Liver (tissue), 7 donors: ENCODE measurements at regions not wholly inside any gene's neighbourhood (a gene's known extent, or its start where the extent isn't known, plus 50 kb on each side); places are given as distances from the start of the nearest gene placed in this dataset.

Experiments used
- DNase-seq: peaks from one replicate; pipeline ENCODE4 v3.0.0-alpha.2; 2017; ENCODE audit warnings: low spot score
- H3K27ac ChIP-seq, 2 donors: one replicate each; pipeline ENCODE4 v1.7.0; 2013; ENCODE audit warnings: inconsistent platforms in 2 of 2, low read length in 2 of 2, control low read depth in 1 of 2, low read depth in 1 of 2, mild to moderate bottlenecking in 1 of 2
- H3K27me3 ChIP-seq, 4 donors: one replicate each; pipeline versions ENCODE4 v1.6.1 to v1.7.0; 2013; ENCODE audit warnings: low read length in 3 of 4, inconsistent platforms in 1 of 4, mild to moderate bottlenecking in 1 of 4, moderate library complexity in 1 of 4; ENCODE audit not compliant: control insufficient read depth in 4 of 4, insufficient read depth in 4 of 4
- H3K36me3 ChIP-seq, 4 donors: one replicate each; pipeline versions ENCODE4 v1.6.1 to v1.7.0; 2013; ENCODE audit warnings: low read length in 3 of 4, mild to moderate bottlenecking in 3 of 4, low read depth in 1 of 4, moderate library complexity in 1 of 4; ENCODE audit not compliant: control insufficient read depth in 4 of 4, insufficient read depth in 3 of 4
- H3K4me1 ChIP-seq, 4 donors: one replicate each; pipeline versions ENCODE4 v1.6.1 to v1.7.0; 2013; ENCODE audit warnings: low read length in 3 of 4, mild to moderate bottlenecking in 3 of 4, moderate library complexity in 1 of 4; ENCODE audit not compliant: control insufficient read depth in 4 of 4, insufficient read depth in 4 of 4
- H3K4me3 ChIP-seq, 3 donors: one replicate each; pipeline versions ENCODE4 v1.6.1 to v1.7.0; 2013; ENCODE audit warnings: low read length in 3 of 3, control low read depth in 1 of 3, low read depth in 1 of 3, mild to moderate bottlenecking in 1 of 3
- H3K9ac ChIP-seq, 2 donors: one replicate each; pipeline ENCODE4 v1.7.0; 2013; ENCODE audit warnings: low read length in 2 of 2, mild to moderate bottlenecking in 2 of 2, moderate library complexity in 2 of 2, control low read depth in 1 of 2, low read depth in 1 of 2
- H3K9me3 ChIP-seq, 4 donors: one replicate each; pipeline versions ENCODE4 v1.6.1 to v1.7.0; 2013; ENCODE audit warnings: low read length in 3 of 4; ENCODE audit not compliant: control insufficient read depth in 4 of 4
- ATF3 ChIP-seq: IDR thresholded peaks from 2 replicates; pipeline ENCODE4 v1.6.1; 2016; ENCODE audit warnings: antibody characterized with exemption
- EGR1 ChIP-seq, 2 donors: IDR thresholded peaks; 2 replicates each; pipeline ENCODE4 v1.6.1; 2016 to 2018; ENCODE audit warnings: antibody characterized with exemption in 2 of 2, low read depth in 2 of 2
- FOXA1 ChIP-seq: IDR thresholded peaks from 2 replicates; pipeline ENCODE4 v1.6.1; 2016; ENCODE audit warnings: antibody characterized with exemption
- FOXA2 ChIP-seq: IDR thresholded peaks from 2 replicates; pipeline ENCODE4 v1.6.1; 2016; ENCODE audit warnings: antibody characterized with exemption
- GABPA ChIP-seq, 2 donors: IDR thresholded peaks in 1 of 2; conservative IDR thresholded peaks in 1 of 2; 2 replicates each; pipeline ENCODE4 v1.6.1; 2016; ENCODE audit warnings: antibody characterized with exemption in 2 of 2, mild to moderate bottlenecking in 1 of 2, moderate library complexity in 1 of 2
- HNF4A ChIP-seq, 2 donors: conservative IDR thresholded peaks; 2 replicates each; pipeline ENCODE4 v1.6.1; 2016; ENCODE audit warnings: antibody characterized with exemption in 2 of 2, mild to moderate bottlenecking in 2 of 2
- HNF4G ChIP-seq: IDR thresholded peaks from 2 replicates; pipeline ENCODE4 v1.6.1; 2016; ENCODE audit warnings: antibody characterized with exemption
- JUND ChIP-seq, 2 donors: IDR thresholded peaks; 2 replicates each; pipeline ENCODE4 v1.6.1; 2016; ENCODE audit warnings: antibody characterized with exemption in 2 of 2
- MAX ChIP-seq: IDR thresholded peaks from 2 replicates; pipeline ENCODE4 v1.6.1; 2016; ENCODE audit warnings: antibody characterized with exemption
- NR2F2 ChIP-seq: IDR thresholded peaks from 2 replicates; pipeline ENCODE4 v1.6.1; 2016; ENCODE audit warnings: antibody characterized with exemption
- RAD21 ChIP-seq, 2 donors: IDR thresholded peaks; 2 replicates each; pipeline ENCODE4 v1.6.1; 2016; ENCODE audit warnings: antibody characterized with exemption in 2 of 2, mild to moderate bottlenecking in 2 of 2
- REST ChIP-seq: IDR thresholded peaks from 2 replicates; pipeline ENCODE4 v1.6.1; 2016; ENCODE audit warnings: antibody characterized with exemption, mild to moderate bottlenecking
- RXRA ChIP-seq, 2 donors: IDR thresholded peaks; 2 replicates each; pipeline ENCODE4 v1.6.1; 2017 to 2018; ENCODE audit warnings: antibody characterized with exemption in 2 of 2, mild to moderate bottlenecking in 1 of 2
- SP1 ChIP-seq: IDR thresholded peaks from 2 replicates; pipeline ENCODE4 v1.6.1; 2018; ENCODE audit warnings: antibody characterized with exemption, mild to moderate bottlenecking
- TAF1 ChIP-seq: conservative IDR thresholded peaks from 2 replicates; pipeline ENCODE4 v1.6.1; 2016; ENCODE audit warnings: antibody characterized with exemption, mild to moderate bottlenecking
- YY1 ChIP-seq: IDR thresholded peaks from 2 replicates; pipeline ENCODE4 v1.6.1; 2016; ENCODE audit warnings: antibody characterized with exemption, mild to moderate bottlenecking
- ZBTB33 ChIP-seq: IDR thresholded peaks from 2 replicates; pipeline ENCODE4 v1.6.1; 2016; ENCODE audit warnings: antibody characterized with exemption
- WGBS: extraction: QIAGEN DNeasy Blood & Tissue Kit; methylation state at CpG from one replicate; pipeline ENCODE4 v1.1.7; 2013; 5-methylcytosine and 5-hydroxymethylcytosine counted together
- donor health status: healthy.
- donor health status: healthy.
- donor health status: healthy.
- donor health status: healthy.

GRCh38 chr1:162970021-162970420 lies 99.1 kb upstream of the RGS4 start:
- no peak overlapping the region for H3K9ac ChIP-seq
- peaks cover 0 to 11% (median under 1%) of the 10 kb centered on the region in 4 donors for H3K27me3 ChIP-seq
- H3K9me3 ChIP-seq, result no peaks in the 10 kb centered on the region
- no peak for DNase-seq
- no peak overlapping the region for H3K4me3 ChIP-seq
- no peak overlapping the region for H3K27ac ChIP-seq
- no peaks in the 10 kb centered on the region for H3K36me3 ChIP-seq
- 63% methylated on average over 3 of the region's 3 CpGs for WGBS
- no peaks in the 10 kb centered on the region for H3K4me1 ChIP-seq
- TF ChIP-seq EGR1 (IDR thresholded peaks at IDR 0.05; ENCODE audit: low read depth in 2 of 2) (no peak), SP1 (no peak), NR2F2 (peak; percentile 57), RXRA (IDR thresholded peaks at IDR 0.05) (peak in 1 of 2 donors; percentile 10), REST (no peak), RAD21 (IDR thresholded peaks at IDR 0.05) (no peak), GABPA (IDR thresholded peaks at IDR 0.05 in 1 of 2, conservative IDR thresholded peaks at IDR 0.05 in 1 of 2) (no peak)

GRCh38 chr1:162966613-162967012 lies 102.5 kb upstream of the RGS4 start:
- Histone ChIP-seq H3K27me3 (peaks cover 0 to 11% (median under 1%) of the 10 kb centered on the region in 4 donors), H3K9me3 (peaks cover 0 to 1% (median 0%) of the 10 kb centered on the region in 4 donors), H3K27ac (no peak overlapping the region), H3K9ac (no peak overlapping the region), H3K36me3 (no peaks in the 10 kb centered on the region), H3K4me3 (no peak overlapping the region), H3K4me1 (no peaks in the 10 kb centered on the region)
- 57% methylated on average over 1 of the region's 1 CpG for WGBS
- no peak for TF ChIP-seq ZBTB33
- TF ChIP-seq MAX, result no peak
- no peak for TF ChIP-seq EGR1 (IDR thresholded peaks at IDR 0.05; ENCODE audit: low read depth in 2 of 2)
- no peak for TF ChIP-seq TAF1
- no peak for TF ChIP-seq FOXA2
- no peak for TF ChIP-seq ATF3
- no peak for TF ChIP-seq REST
- no peak for TF ChIP-seq RAD21 (IDR thresholded peaks at IDR 0.05)
- no peak for TF ChIP-seq HNF4A (conservative IDR thresholded peaks at IDR 0.05)
- TF ChIP-seq JUND (IDR thresholded peaks at IDR 0.05), result no peak
- TF ChIP-seq HNF4G, result no peak
- TF ChIP-seq FOXA1, result no peak
- no peak for TF ChIP-seq YY1
- no peak for DNase-seq
